Stomach (tissue), 4 donors: ENCODE measurements at regions not wholly inside any gene's neighbourhood (a gene's known extent, or its start where the extent isn't known, plus 50 kb on each side); places are given as distances from the start of the nearest gene placed in this dataset.

Experiments
- CTCF ChIP-seq, 7 experiments: fragments of 450-650 bp in 4 of 7; fragments of 200-600 bp in 3 of 7; sonication (generic) in 3 of 7; IDR thresholded peaks; one replicate each; pipeline ENCODE4 v1.5.1; 2016 to 2019; ENCODE audit warnings: antibody characterized with exemption in 7 of 7, control low read depth in 2 of 7, mild to moderate bottlenecking in 1 of 7
- EP300 ChIP-seq: sonication (generic); formaldehyde crosslinking; IDR thresholded peaks from one replicate; pipeline ENCODE4 v1.6.1; 2017; ENCODE audit warnings: antibody characterized with exemption

GRCh38 chr18:41881285-41881684 is 73.7 kb upstream of the PIK3C3 start:
- TF ChIP-seq CTCF (IDR thresholded peaks at IDR 0.05) = no peak
- no peak for TF ChIP-seq EP300
